ENCODE measurements at regions not wholly inside any gene's neighbourhood (a gene's known extent, or its start where the extent isn't known, plus 50 kb on each side); places are given as distances from the start of the nearest gene placed in this dataset.
A peak's percentile ranks its signal among the peaks of the same experiment; 100 is the strongest.

GRCh38 chr18:45324495-45325113 lies 290.7 kb upstream of the SLC14A2 start:
- Histone ChIP-seq H4K20me1 (ENCODE audit: insufficient read depth, low read length) (no peaks in the 10 kb centered on the region), H4K8ac (ENCODE audit: low read depth in 2 of 2, low read length in 2 of 2) (no peak overlapping the region), H3K36me3 (ENCODE audit: control insufficient read depth, insufficient read depth, low read length) (no peaks in the 10 kb centered on the region), H3K27me3 (ENCODE audit: control insufficient read depth, insufficient read depth, low read length) (peaks cover 9% of the 10 kb centered on the region), H3K79me1 (ENCODE audit: low read depth in 1 of 2, low read length in 2 of 2) (no peaks in the 10 kb centered on the region), H2BK120ac (ENCODE audit: low read depth, low read length) (no peak overlapping the region), H3K9me1 (ENCODE audit: insufficient read depth, low read length) (no peaks in the 10 kb centered on the region), H2BK5ac (ENCODE audit: low read depth, low read length, poor library complexity, severe bottlenecking) (no peak overlapping the region), H2AK9ac (replicated peaks; ENCODE audit: low read depth, low read length, poor library complexity) (no peak overlapping the region), H4K5ac (ENCODE audit: low read depth, low read length) (no peak overlapping the region; the same call in 1 of the 2 replicates), H3K9ac (ENCODE audit: low read depth, low read length) (no peak overlapping the region), H2AK5ac (ENCODE audit: low read depth, low read length) (no peak overlapping the region), H3K14ac (replicated peaks; ENCODE audit: low read depth, low read length) (no peak overlapping the region), H3K4me2 (ENCODE audit: low read depth, low read length) (no peak overlapping the region; the same call in 1 of the 2 replicates), H2BK20ac (ENCODE audit: low read depth, low read length) (no peak overlapping the region), H3K27ac (ENCODE audit: insufficient read depth, low read length) (peak overlapping the region; percentile 44; the same call in 1 of the 2 replicates), H4K91ac (ENCODE audit: insufficient read depth, low read depth, low read length) (no peak overlapping the region), H3K4me1 (ENCODE audit: control insufficient read depth, insufficient read depth, low read length) (peaks cover 7% of the 10 kb centered on the region; the same call in 1 of the 2 replicates), H2AFZ (replicated peaks; ENCODE audit: low read length, poor library complexity) (no peak overlapping the region), H3K4ac (ENCODE audit: low read depth, low read length) (no peak overlapping the region), H3K9me3 (ENCODE audit: control insufficient read depth, insufficient read depth, low read length) (no peaks in the 10 kb centered on the region), H3K56ac (ENCODE audit: extremely low read depth, insufficient read depth, low read length) (no peak overlapping the region), H2BK15ac (ENCODE audit: low read depth, low read length) (no peak overlapping the region), H3K4me3 (ENCODE audit: insufficient read depth, low read depth, low read length) (no peak overlapping the region), H3K23ac (ENCODE audit: low read depth, low read length) (no peak overlapping the region), H3K18ac (ENCODE audit: low read depth, low read length) (peak overlapping the region; percentile 50; the same call in 1 of the 2 replicates)
- DNase-seq (peak; percentile 8), ATAC-seq (ENCODE audit: low read depth) (peak; percentile 76)
- no CpG with 5 or more reads among the region's 10 CpGs for WGBS, 2 experiments (ENCODE audit: extremely low coverage in 2 of 2, insufficient read length in 1 of 2)
- in situ Hi-C loops (cut with MboI; ENCODE audit: low sequenced_read_pairs): no loop called here
- dilution Hi-C loops (cut with HindIII; ENCODE audit: low sequenced_read_pairs, unreplicated experiment): no loop called here
- TF ChIP-seq NFE2L2 (IDR thresholded peaks at IDR 0.05; ENCODE audit: low read depth, low read length) (no peak), FOS (IDR thresholded peaks at IDR 0.05; ENCODE audit: low read depth, low read length) (no peak), ELK1 (IDR thresholded peaks at IDR 0.05; ENCODE audit: borderline replicate concordance, low read depth, low read length) (no peak), CTCF (conservative IDR thresholded peaks at IDR 0.05; ENCODE audit: low read depth, low read length) (no peak), RFX5 (IDR thresholded peaks at IDR 0.05; ENCODE audit: low read depth, low read length) (no peak), RAD21 (IDR thresholded peaks at IDR 0.05; ENCODE audit: low read length) (no peak), SMC3 (IDR thresholded peaks at IDR 0.05; ENCODE audit: low read depth, low read length) (no peak)
- BruUV-seq (replicated peaks): no TSS peak
- intact Hi-C loops (cut with micrococcal nuclease): no loop called here
- ChIA-PET CTCF (interaction anchor here (0.5 kb wide), 1 partner anchor 26 kb away, joined by 3 read pairs; no protein-coding TSS in a partner anchor), POLR2A (ENCODE audit: unreplicated experiment) (no interaction called here)

All from IMR-90 (cell line).